PFSK-1 (cell line): ENCODE measurements at regions not wholly inside any gene's neighbourhood (a gene's known extent, or its start where the extent isn't known, plus 50 kb on each side); places are given as distances from the start of the nearest gene placed in this dataset.

ENCODE experiments used
- FOXP2 ChIP-seq: optimal IDR thresholded peaks from 2 replicates; pipeline ENCODE3; 2011; ENCODE audit warnings: borderline replicate concordance, control low read depth, inconsistent platforms; ENCODE audit not compliant: insufficient read depth; ENCODE audit errors: extremely low read length, extremely low read depth
- POLR2AphosphoS5 ChIP-seq: IDR thresholded peaks from 2 replicates; pipeline ENCODE4 v1.6.1; 2012; ENCODE audit warnings: low read depth, mild to moderate bottlenecking, control low read depth, low read length, moderate library complexity
- REST ChIP-seq, 2 experiments: IDR thresholded peaks; 2 replicates each; pipeline versions ENCODE4 v1.6.1 to v1.8.0; 2011 to 2012; ENCODE audit warnings: low read depth in 2 of 2, low read length in 2 of 2, control low read depth in 1 of 2, inconsistent platforms in 1 of 2, mild to moderate bottlenecking in 1 of 2, moderate library complexity in 1 of 2; ENCODE audit not compliant: insufficient read depth in 1 of 2
- SIN3A ChIP-seq: IDR thresholded peaks from 2 replicates; pipeline ENCODE4 v1.6.1; 2012; ENCODE audit warnings: mild to moderate bottlenecking, low read length, moderate library complexity, borderline replicate concordance; ENCODE audit not compliant: insufficient read depth
- TAF1 ChIP-seq: IDR thresholded peaks from 2 replicates; pipeline ENCODE4 v1.6.1; 2012; ENCODE audit warnings: low read length, control low read depth, borderline replicate concordance; ENCODE audit not compliant: insufficient read depth

GRCh38 chr2:46850742-46851141 is 64.9 kb downstream of the MCFD2 start:
- TF ChIP-seq FOXP2 (no peak), TAF1 (no peak), POLR2AphosphoS5 (no peak), SIN3A (no peak), REST (IDR thresholded peaks at IDR 0.05; ENCODE audit: insufficient read depth in 1 of 2, low read depth in 2 of 2, low read length in 2 of 2) (no peak)

- no peak for TF ChIP-seq POLR2AphosphoS5
- TF ChIP-seq TAF1: no peak
- no peak for TF ChIP-seq SIN3A
- TF ChIP-seq REST (IDR thresholded peaks at IDR 0.05; ENCODE audit: insufficient read depth in 1 of 2, low read depth in 2 of 2, low read length in 2 of 2): no peak
- TF ChIP-seq FOXP2: no peak
Observed at GRCh38 chr2:46849721-46850556, 65.7 kb downstream of the MCFD2 start.

GRCh38 chr2:46849046-46849715 is 66.4 kb downstream of the MCFD2 start:
- TF ChIP-seq FOXP2 (no peak), REST (IDR thresholded peaks at IDR 0.05; ENCODE audit: insufficient read depth in 1 of 2, low read depth in 2 of 2, low read length in 2 of 2) (no peak), TAF1 (no peak), SIN3A (no peak), POLR2AphosphoS5 (no peak)

GRCh38 chr2:46848447-46848846 is 67.2 kb downstream of the MCFD2 start:
- TF ChIP-seq TAF1 (no peak), SIN3A (no peak), REST (IDR thresholded peaks at IDR 0.05; ENCODE audit: insufficient read depth in 1 of 2, low read depth in 2 of 2, low read length in 2 of 2) (no peak), POLR2AphosphoS5 (no peak), FOXP2 (no peak)
